ENCODE measurements at regions not wholly inside any gene's neighbourhood (a gene's known extent, or its start where the extent isn't known, plus 50 kb on each side); places are given as distances from the start of the nearest gene placed in this dataset.

GRCh38 chr3:64406271-64406670 is 181.0 kb upstream of the PRICKLE2 start:
- TF ChIP-seq CTCF (conservative IDR thresholded peaks at IDR 0.05; ENCODE audit: low read length), result no peak
- no peak for TF ChIP-seq EZH2phosphoT487 (IDR thresholded peaks at IDR 0.05; ENCODE audit: borderline replicate concordance, low read depth, low read length)
